HG03521 (cell line): ENCODE measurements at regions not wholly inside any gene's neighbourhood (a gene's known extent, or its start where the extent isn't known, plus 50 kb on each side); places are given as distances from the start of the nearest gene placed in this dataset.

Source experiments
- ATAC-seq: cut with Tn5 transposase; IDR thresholded peaks from one replicate; pipeline ENCODE4 v1.9.1; 2021; ENCODE audit warnings: mild to moderate bottlenecking, moderate library complexity; ENCODE audit not compliant: unreplicated experiment

DNA sequence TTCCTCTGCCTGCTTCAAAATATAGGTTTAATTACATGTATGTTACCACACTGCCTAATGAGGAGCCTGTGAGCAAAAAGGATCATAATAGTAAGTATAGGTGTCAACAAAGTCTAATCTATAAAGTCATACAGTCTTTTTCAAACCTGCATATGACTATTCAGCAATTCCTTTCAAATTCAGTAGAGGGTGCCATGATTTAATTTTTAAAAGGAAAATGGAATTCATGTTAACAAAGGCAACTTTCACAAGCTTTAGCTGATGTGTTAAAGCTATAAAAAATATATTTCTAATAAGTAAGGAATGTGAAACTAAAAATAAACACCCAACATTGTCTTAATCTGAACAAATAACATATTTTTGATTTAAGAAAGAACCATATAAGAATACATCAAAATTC lies 52.1 kb downstream of the MPP7 start:
- no peak for ATAC-seq

DNA sequence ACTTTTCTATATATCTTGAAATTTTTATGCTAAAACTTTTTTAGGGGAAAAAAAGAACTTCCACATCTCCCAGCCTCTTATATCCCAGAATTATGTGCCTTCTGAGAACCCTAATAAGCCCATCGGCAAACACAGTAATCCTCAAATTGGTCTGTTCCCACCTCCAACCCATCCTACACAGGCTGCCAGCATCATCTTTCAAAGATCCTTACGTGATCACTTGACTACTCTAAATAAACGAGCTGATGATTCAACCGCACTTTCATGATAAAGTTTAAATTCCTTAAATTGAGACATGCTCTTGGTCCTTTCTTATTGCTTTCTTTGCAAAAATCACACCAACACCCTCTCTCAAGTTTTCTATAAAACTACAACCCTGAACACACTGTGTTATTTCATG lies 52.5 kb downstream of the MPP7 start:
- no peak for ATAC-seq

DNA sequence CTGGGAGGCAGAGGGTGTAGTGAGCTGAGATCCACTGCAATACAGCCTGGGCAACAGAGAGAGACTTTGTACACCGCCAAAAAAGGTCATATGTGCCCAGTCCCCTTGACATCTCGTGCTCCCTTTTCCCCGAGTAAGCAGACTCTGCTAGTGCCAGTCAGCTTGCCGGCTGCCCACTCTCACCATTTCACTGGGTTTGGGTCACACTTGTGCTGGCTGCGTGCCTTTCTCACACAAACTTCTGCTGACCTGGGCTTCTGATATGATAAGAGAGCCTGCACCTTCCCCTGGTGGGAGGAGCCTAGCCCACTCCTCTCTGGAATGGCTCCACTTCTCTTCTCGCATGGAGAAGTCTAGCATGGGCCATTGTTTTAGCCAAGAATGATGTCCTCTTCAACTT lies 53.4 kb downstream of the MPP7 start:
- no peak for ATAC-seq

DNA sequence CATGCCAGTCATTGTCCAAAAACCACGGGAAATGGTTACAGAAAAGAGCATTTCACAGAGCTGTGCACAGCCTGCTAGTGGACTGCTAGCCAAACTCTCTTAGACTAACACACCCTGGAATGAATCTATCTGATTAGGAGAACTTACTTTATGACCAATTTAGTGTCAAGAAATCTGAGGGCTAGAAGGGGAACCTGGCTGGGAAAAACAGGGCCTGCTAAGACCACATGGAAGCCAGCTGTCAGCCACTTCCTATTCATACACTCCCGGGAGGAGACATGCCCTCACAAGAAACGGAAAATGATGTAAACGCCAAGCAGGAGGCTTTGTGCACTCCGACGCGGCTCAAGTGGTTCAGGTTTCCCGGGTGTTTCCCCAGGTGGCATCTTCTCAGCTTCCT lies 54.8 kb downstream of the MPP7 start:
- ATAC-seq, result no peak

DNA sequence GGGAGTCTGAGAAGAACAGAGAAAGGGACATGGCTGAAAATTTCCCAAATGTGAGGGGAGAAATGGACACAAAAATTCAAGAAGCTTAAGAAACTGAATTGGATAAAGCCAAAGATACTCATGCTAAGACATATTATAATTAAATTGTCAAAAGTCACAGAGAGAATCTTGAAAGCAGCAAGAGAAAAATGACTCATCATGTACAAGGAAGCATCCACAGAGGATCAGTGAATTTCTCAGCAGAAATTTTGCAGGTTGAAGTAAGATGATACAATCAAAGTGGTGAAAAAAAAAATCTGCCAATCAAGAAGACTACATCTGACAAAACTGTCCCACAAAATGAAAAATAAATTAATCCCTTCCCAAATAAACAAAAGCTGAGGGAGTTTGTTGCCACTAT lies 56.8 kb downstream of the MPP7 start:
- ATAC-seq, result no peak

DNA sequence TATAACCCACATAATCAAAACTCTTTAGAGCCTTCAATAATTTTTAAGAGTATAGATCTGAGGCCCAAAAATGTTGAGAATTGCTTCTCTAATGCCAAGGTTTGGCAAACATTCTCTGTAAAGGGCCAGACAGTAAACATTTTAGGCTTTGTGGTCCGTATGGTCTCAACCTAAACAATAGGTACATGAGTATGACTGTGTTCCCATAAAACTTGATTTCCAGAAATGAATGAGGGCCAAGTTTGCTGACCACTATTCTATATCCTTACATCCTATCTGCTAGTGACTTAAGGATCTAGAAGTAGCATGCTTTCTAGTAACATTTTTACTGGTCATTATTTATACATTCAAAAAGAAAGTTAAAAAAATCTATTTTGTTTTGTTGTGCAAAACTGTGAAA lies 58.9 kb downstream of the MPP7 start:
- ATAC-seq, result no peak

DNA sequence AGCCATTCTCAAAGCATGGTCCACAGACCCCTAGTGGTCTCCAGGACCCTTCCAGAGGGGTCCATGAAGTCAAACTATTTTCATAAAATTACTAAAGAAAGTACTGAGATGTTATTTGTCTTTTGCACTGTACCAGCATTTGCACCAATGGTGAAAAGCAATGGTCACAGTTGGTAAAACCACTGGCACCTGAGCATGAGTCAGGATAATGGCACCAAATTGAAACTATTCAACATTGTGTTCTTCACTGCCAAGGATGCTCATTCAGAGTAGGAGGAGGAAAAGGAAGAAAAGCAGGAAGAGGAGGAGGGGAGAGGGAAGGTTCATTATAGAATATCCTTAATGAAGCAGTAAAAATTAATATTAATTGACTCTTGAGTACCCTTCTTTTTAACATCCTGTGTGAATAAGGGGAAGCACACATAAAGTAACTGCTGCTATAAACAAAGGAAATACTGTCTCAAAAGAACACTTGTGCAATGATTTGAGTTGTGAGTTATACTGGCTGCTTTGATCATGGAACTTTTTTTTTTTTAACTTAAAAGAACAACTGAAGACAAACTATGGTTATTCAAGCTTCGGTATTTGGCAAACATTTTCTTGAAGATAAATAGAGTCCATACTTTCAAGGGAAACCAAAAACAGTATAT lies 60.2 kb downstream of the MPP7 start:
- ATAC-seq, result no peak

DNA sequence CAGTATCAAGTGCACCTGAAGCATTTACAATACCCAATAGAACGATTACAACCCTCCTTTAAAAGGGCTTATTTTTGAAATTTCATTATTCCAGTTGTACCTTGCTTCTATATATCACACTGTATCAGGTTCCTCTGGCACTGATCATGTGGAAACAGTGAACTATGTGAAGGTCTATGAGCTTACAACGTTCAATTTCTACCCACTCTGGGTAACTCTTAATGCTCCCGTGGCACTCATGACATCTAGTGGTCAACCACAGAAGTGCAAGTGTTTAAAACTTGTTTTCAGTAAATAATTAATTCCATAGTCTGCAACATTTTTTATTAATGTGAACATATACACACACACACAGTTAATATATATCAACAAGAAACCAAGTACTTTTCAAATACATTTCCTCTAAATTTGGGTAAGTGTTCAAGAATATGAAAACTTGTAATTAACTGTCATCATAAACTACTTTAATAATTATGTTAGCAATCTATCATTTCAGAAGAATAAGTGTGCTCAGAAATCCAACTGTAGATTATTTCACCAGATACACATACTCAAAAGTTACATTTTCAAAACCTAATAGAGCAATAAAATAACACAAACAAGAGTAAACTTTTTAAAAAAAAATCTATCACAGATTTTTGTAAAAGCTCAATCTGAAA lies 61.0 kb downstream of the MPP7 start:
- no peak for ATAC-seq

GRCh38 chr10:28240400-28240799 lies 62.5 kb downstream of the MPP7 start:
- no peak for ATAC-seq

DNA sequence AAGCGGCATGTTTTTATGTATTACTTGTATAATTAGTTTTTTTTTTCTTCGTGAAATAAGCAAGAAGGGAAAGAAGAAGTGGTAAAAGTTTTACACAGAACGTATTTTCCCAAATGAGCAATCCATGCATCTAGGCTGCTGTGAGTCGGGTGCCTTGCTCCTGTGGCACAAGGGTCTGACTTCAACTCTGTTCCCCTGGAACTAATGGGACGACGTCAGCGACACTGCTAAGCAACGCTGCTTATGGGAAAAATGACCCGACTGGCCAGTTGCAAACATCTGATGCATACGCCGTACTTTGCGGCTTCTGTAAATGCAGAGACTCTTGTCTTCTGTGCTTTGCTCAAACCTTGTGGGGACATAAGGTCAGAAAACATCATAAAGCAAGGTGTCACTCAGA lies 66.3 kb downstream of the MPP7 start:
- no peak for ATAC-seq

GRCh38 chr10:28220811-28221210 lies 82.1 kb downstream of the MPP7 start:
- no peak for ATAC-seq

DNA sequence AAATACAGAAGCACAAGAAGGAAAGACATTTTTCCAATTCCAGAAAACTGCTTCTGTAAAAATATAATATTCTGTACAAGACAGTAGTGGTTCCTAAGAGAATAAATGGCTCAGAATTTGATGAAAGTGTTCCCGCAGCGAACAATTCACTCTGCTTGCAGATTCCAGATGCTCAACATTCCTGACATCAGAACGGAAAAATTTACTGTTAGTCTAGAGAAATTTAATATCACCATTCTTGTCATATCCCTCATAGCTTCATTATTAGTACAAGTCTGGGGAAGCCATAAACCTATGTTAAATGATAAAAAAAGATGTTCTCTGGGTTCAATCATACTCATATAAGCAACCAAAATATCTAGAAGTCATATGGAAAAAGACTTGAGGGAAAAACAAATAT lies 83.6 kb downstream of the MPP7 start:
- ATAC-seq, result no peak

DNA sequence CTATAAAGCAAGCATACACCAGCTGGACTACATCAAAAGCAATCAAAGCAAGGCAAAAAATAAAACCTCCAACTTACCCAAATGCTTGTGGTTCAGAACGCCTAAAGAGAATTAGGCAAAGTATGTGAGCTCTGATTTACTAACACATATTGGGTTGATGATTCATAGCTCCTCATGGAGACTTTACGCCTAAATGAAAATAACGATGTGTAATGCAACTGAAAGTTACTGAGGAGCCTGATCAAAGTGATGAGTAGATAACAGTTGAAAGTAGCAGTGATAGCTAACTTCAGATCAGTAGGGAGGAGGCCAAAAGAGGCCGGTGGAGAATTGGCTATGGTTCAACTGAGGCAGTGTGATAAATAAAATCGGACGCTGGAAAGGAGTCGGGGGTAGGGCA lies 85.0 kb downstream of the MPP7 start:
- ATAC-seq, result no peak

DNA sequence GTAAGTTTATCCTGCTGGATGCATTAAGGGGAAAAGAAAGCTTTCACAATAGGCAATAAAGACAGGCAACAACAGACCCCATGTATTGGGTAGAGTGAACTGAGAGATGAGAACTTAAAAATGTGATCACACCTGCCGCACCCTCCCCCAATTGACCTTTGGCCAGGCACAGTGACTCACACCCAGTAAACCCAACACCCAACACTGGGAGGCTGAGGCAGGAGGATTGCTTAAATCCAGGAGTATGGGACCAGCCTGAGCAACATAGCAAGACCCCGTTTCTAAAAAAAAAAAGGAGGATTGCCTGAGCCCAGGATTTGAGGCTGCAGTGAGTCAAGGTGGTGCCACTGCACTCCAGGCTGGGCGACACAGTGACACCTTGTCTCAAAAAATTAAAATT lies 86.9 kb downstream of the MPP7 start:
- no peak for ATAC-seq

DNA sequence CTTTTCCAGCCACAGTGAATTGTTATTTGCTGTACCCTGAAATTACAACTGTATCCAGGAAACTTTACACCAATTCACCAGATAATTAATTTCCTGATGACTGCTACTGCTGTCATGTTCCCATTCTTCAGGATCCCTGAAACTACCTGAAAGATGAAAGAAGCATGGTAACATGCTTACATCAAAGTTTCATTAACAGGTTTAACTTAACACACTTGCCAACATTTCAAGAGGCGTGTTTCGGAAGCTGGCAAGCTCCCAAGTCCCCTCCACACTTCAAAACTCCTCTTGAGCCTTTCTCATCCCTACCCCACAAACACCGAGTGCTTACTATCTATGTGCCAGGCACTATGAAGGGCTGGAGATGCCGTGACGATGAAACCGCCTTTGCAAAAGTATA lies 88.6 kb downstream of the MPP7 start:
- ATAC-seq, result no peak

DNA sequence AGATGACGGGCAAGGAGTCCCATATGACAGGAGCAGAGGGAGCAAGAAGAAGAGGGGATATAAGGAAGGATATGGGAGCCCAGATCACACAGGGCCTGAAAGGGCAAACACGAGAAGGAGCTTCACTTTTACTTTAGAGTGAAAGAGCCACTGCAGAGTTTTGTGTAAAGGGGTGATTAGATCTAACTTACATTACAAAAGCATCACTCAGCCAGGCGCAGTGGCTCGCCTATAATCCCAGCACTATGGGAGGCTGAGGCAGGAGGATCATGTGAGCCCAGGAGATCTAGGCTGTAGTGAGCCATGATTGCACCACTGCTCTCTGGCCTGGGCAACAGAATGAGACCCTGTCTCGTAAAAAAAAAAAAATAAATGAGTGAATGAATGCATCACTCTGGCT lies 91.1 kb downstream of the MPP7 start:
- ATAC-seq, result no peak

DNA sequence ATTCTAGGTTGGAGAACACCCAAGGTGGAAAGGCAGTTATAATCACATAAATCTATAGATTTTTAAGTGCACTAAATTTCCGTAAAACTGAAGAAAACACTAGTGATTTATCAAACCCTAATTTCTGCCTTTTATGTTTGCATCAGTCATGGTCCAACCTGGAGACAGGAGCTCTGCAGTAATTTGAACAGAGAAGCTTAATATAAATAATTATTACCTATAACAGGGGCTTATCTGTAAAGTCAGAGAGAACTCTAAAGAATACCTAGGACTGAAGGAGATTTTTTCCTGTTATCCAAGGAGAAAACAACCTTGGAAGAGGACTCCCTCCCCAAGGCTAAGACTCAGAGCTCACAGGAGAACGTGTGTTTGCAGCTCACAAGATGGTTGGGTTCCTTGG lies 95.1 kb downstream of the MPP7 start:
- ATAC-seq, result no peak

DNA sequence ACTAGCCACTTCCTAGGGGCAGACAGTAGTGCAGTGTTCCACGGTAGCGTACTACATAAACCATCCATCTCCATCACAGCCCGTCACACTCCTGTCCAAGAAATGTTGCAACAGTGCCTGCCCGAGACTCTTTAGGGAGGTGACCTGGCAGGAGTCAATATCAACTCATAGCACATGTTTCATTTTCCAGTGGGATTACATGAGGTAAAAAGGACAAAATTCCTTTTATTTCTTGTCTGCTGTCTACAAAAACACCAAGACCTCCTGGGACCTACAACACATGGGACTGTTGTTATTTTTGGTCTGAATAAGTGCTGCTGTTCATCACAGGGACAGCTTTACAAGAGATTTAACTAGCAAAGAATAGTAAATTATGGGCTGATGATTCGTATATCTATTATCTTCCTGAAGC lies 99.9 kb downstream of the MPP7 start:
- no peak for ATAC-seq

GRCh38 chr10:28201410-28202400 lies 101.2 kb downstream of the MPP7 start:
- ATAC-seq, result no peak

GRCh38 chr10:28200775-28201174 lies 102.1 kb downstream of the MPP7 start:
- ATAC-seq, result no peak

- no peak for ATAC-seq
Measured at GRCh38 chr10:28199941-28200340, 102.9 kb downstream of the MPP7 start.

DNA sequence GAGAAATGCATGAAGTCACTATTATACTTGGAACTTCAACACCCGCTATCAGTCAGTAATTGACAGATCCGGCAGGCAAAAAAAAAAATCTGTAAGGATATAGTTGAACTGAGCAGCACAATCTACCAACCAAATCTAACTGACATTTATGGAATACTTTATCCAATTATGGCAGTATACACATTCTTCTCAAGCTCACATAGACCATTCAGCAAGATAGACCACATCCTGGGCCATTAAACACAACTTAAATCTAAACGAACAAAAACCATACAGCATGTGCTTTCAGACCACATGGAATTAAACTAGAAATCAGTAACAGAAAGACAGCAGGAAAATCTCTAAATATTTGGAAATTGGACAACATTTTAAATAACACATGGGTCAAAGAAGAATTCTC lies 112.7 kb downstream of the MPP7 start:
- no peak for ATAC-seq
